ENCODE measurements at regions not wholly inside any gene's neighbourhood (a gene's known extent, or its start where the extent isn't known, plus 50 kb on each side); places are given as distances from the start of the nearest gene placed in this dataset.

DNA sequence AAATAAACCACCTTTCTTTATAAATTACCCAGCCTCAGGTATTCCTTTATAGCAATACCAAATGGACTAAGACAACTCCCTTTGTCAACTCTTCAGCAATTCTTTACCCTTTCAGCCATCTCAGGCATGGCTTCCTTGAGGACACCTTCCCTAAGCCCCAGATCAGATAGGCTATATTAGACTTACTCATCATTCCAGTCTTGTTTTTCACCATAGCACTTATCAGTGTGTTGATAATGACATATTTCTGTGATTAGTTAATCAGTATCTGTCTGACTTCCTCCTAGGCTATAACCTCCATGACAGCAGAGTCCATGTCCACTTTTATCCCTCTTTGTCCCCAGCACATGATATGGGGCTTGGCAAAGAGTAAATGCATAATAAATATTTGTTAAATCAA lies 238.1 kb downstream of the ACTL7B start:
- TF ChIP-seq, protein P1, sequence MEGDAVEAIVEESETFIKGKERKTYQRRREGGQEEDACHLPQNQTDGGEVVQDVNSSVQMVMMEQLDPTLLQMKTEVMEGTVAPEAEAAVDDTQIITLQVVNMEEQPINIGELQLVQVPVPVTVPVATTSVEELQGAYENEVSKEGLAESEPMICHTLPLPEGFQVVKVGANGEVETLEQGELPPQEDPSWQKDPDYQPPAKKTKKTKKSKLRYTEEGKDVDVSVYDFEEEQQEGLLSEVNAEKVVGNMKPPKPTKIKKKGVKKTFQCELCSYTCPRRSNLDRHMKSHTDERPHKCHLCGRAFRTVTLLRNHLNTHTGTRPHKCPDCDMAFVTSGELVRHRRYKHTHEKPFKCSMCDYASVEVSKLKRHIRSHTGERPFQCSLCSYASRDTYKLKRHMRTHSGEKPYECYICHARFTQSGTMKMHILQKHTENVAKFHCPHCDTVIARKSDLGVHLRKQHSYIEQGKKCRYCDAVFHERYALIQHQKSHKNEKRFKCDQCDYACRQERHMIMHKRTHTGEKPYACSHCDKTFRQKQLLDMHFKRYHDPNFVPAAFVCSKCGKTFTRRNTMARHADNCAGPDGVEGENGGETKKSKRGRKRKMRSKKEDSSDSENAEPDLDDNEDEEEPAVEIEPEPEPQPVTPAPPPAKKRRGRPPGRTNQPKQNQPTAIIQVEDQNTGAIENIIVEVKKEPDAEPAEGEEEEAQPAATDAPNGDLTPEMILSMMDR (conservative IDR thresholded peaks at IDR 0.05; ENCODE audit: low read length) = no peak
- no peak for TF ChIP-seq EZH2phosphoT487 (IDR thresholded peaks at IDR 0.05; ENCODE audit: borderline replicate concordance)

All from Loucy (cell line).